ENCODE measurements at regions not wholly inside any gene's neighbourhood (a gene's known extent, or its start where the extent isn't known, plus 50 kb on each side); places are given as distances from the start of the nearest gene placed in this dataset.

DNA sequence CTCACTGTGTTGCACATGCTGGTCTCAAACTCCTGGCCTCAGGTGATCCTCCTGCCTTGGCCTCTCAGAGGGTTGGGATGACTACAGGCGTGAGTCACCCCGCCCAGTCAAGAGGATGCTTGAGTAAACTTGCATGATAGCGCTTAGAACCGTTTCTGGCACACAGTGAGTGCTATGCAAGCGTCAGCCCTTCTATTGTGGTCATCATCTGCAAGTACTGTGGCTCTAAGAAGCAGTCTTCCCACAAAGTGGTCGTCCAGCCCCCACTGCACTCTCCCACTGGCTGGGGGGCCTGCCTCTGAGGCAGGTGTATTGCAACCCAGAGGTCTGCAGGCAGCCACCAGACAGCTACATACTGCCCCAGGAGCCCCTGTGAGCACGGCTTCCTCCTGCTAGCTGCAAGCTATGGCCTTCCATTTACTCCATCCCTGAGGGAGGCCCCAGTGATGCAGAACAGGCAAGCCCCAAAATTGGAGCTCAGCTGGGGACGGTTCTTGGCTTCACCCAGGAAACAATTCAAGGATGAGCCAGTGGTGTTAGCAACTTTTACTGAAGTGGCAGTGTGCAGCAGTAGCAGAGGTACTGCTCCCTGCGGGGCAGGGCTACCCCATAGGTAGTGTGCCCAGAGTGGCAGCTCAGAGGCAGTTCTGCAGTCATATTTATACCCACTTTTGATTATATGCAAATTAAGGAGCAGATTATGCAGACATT is 95.4 kb downstream of the LSM3 start:
- DNase-seq, result no peak

DNA sequence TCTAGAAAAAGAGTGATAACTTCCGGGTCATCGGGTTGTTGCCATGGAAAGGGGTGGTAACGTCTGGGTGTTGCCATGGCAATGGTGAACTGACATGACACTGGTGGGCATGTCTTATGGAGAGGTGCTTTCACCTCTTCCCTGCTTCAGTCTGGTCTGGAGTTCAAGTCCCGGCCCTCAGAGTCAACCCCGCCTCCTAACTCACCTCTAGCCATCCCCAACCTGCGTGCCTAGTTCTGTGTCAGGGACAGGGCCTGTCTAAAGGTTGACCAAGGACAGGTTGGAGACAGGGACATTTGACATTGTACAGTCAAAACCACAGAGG is 96.0 kb downstream of the LSM3 start:
- DNase-seq, result no peak

DNA sequence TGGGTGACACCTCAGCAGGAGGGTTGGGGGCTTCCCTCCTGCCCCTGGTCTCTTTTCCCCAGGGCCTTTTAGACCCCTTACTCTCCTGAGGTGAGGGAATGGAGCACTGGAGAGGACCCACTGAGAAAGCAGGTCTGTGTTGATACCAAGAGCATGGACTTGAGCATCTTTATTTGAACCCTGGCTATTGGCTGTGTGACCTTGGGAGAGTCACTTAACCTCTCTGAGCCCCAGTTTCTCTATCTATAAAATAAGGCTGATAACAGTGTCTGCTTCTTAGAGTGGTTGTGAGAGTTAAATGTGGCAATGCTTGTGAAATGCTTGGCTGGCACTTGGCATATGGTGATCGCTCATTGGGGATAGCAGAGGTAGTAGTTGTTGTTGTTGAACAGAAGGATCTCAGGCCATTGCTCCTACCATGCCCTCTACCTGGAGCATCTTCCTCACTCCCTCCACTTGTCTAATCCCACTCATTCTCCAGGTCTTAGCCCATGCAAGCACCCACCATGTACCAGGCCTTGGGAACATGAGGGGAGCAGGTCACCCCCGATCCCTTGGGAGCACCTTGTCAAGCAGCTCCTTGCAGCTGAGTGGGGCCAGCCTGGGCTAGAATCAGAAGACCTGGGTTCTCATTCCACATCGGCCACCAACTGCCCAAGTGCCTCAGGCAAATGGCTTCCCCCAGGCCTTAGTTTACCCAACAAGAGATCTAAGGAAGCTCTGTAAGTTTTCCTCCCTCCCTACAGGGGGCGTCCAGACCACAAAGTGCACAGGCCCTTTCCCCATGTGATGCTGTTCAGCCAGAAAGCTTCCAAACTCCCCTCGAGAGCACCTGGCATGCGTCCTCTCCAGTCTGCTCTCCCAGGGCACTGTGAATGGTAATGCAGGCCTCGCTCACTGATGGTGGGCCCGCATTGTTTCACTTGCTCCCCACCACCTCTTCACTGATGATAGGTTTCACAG is 96.7 kb downstream of the LSM3 start:
- DNase-seq, result no peak

DNA sequence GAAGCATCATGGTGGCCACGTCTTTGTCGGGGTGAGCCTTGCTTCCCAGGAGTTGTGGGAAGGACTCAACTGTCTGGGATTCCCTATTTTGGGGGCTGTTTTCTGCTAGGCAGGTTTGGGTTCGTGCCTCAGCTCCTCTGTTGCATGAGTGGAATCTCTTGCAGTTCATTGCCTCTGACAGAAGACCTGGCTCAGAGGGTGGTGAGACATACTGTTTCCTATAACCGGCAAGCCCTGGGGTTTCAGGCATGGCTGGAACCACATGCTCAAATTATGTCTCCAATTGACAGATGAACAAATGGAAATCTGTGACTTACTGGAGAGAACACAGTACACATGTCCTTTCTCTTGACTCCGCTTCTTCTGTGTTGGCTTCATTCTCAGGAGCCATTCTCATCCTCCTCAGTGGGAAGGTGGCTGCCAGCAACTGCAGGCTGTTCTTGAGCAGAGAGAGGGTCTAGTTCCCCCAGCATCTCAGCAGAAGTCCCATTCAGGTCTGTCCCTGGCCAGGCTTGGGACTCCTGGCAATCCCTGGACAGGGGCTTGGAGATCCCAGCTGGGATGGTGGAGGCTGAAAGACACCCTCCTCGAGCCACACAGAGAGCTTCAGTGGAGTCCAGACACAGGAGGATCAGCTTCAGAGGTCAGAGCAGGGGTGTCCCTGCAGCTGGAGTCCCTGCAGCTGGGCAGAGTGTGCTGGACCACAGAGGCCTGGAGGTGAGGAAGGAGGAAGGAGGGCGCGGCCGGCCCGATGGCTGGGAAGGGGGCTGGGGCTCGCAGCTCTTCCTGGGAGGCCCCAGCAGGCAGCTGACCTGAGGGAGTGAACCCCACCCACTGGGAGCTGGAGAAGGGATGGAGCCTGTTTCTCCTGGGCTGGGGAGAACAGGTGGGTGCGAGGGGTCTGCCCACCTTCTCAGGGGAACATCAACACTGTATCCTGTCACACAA is 97.6 kb downstream of the LSM3 start:
- no peak for DNase-seq

DNA sequence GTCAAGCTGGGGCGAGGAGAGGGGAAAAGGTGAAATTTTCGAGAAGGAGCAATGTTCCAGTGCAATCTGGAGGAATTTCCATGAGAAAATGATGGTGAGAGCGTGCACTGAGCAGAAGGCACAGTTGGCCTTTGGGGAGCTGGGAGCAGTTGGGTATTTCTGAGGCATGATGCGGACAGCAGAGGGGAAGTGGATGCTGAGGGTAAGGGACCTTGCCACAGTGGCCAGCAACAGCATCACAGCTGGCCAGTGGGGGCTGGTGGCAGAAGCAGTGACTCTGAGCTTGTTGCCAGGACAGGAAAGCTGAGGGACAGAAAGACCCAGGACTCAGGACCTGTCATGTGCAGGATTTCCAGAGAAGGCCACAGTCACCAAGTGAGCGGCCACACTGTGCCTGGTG is 98.9 kb downstream of the LSM3 start:
- DNase-seq, result no peak

DNA sequence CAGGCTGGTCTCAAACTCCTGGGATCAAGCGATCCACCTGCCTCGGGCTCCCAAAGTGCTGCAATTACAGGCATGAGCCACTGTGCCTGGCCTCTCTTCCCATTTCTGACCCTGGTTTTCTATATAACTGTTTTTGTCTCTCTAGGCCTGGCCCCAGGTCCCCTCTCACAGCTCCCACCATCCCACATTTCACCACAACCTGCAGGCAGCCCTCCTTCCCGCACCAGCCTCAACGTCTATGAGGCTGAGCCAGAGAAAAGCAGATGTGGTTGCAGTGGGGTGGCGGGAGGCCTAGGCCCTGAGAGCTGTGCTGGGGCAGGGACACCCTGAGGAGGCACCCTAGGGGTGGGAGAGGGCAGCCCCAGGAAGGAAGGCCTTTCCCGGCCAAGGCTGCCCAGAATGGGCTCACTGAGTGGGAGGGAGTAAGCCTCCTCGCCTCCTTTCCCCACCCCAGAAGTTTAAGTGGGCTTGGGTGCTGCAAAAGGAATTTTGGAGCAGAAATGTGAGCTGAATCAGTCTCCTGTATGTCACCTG is 99.7 kb downstream of the LSM3 start:
- no peak for DNase-seq

DNA sequence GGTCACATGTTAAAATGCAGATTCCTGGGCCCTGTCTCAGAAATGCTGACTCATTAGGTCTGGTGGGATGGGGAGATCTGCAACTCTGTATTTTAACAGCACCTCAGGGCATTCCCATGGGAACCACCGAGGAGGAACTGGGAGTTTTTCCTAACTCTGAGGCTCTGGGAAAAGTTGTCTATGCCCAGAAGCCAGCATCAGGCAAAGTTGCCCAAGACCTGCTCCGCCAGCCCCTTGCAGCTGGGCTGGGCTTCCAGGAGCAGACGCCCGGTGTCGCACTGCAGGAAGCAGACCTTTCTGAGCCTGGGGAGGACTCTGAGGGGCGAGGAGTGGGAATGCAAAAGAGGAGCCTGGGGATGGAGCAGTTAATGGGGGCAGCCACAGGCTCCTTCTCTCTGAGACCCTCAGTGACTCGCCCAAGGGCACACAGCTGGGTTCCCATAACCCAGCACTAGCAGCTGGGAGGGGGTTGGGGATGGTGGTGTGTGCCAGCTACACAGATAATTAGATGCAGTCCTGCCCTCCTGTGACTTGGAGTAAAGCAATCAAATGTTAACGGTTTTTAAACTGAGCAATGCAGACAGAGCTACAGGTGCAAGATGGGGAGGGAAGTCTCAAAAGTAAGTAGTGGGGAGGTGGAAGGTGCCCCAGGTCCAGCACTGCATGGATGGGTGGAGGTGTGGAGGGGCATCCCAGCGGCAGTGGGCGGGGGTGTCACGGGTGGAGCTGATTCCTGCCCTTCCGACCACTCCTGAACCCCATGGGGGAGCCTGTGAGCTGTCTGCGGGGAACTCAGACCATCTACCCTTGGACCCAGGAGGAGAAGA is 100.4 kb downstream of the LSM3 start:
- DNase-seq, result no peak

DNA sequence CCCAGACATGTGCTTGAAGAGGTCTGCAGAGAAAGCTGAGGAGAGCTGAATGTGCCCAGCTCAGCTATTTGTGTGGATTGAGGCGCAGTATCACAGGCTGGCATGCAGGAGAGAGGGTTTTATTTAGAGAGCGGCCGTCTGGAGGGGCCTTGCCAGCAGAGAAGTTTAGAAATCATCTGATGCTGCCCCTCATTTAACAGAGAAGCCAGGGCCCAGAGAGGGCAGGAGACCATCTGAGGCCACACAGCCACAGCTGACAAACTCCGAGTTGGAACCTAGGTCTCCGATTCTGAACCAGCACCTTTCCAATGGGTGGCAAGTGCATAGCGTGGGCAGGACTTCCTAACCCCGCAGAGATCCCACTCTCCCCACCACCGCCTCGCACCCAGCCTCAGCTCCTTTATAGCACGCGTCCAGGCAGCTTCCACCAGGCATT is 101.0 kb downstream of the LSM3 start:
- DNase-seq, result no peak

DNA sequence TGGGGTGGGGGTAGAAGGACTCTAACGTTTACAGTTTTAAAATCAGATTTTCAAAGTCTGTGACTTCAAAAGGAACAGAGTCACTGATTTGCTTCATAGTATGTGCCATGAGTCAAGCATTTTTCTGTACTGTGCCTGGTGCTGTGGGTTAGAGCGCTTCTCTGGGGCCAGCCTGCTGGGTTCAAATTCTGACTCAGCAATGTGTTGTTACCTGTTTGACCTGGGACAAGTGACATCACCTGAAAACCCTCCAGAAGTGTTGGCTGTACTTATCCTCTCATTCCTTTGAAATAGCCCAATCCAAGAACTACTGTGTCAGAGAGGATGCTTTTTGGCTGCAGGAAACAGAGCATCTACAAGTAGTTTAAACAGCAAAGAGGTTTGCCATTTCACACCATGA is 101.7 kb downstream of the LSM3 start:
- no peak for DNase-seq

DNA sequence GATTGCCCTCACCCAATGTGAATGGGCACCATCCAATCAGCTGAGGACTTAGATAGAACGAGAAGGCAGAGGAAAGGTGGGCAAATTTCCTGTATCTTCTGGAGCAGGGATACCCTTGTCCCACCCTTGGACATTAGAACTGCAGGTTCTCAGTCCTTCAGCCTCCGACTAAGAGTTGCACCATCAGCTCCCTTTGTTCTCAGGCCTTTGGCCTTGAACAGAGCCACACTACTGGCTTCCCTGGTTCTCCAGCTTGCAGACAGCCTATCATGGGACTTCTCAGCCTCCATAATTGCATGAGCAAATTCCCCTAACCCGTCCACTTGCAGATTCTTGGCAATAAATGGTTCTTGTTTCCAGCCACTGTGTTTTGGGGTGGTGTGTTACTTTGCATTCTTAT is 102.4 kb downstream of the LSM3 start:
- no peak for DNase-seq

DNA sequence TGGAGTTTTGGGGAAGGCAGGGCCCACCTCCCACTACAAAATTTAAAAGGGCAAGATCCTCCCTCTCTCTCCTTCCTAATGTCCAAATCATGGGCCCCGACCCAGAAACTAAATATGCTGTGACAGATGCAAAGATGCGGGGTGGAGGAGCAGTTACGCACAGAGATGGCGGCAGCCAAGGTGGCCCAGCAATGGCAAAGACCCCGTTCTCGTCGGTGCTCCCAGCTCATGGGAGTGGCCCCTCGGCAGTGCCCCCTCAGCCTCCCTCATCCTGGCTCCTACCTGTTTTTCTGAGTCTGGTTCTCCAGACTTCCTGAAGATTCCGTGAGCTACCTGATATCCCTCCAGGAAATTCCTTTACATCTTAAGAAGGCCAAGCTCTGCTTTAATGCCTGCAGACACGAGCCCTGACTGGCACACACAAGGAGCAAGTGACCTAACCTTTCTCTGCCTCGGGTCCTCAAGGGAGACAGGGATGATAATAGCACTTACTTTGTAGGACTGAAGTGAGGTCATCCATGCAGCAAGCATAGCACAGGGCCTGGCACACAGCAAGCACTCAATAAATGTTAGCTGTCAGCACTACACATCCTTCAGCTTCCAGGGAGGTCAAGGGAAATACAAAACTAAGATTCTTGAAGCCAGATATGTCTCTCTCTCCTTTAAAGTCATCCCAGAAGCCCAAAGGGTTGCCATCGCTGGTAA is 103.5 kb downstream of the LSM3 start:
- DNase-seq, result no peak

DNA sequence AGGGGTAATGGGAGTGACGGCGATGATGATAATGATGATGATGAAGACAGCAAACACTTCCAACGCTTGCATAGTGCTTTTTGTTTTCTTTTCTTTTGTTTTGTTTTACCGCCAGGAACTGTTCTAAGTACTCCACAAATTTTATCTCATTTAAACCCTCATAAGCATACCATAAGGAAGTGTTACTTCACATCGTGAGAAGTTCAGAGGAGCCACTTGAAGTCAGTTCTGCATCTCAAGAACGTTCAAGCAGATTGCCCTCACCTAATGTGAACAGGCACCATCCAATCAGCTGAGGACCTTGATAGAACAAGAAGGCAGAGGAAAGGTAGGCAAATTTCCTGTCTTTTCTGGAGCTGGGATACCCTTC is 104.1 kb downstream of the LSM3 start:
- no peak for DNase-seq

DNA sequence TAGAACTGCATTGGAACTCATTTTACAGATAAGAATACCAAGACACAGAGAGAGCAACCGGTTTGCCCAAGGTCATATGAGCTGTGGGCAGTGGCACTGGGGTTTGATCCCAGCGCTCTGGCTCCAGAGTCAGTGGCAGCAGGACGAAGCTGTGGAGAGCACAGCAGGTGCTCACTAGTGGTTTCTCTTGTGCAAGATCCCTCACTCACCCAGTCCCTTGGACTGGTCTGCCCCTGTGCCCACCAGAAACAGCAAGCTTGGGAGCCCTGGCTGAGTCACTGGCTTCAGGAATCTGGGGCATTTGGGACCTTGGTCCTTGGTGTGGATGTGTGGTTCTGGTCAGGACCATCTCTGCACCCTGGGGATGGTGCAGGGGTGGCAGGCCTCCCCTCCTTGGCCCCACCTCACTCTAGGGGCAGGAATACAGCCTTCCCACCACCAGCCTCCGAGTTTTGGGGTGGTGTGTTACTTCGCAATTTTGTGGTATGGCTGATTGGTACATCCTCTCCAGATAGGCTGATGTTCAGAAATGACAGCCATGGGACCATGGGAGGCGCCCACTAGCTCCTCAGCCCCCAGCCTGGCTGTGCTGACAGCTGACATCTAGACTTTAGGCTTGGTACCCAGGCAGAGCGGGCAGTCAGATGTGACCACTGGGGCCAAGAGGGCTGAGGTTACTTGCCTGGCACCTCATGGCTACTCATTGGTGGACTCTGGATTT is 104.6 kb downstream of the LSM3 start:
- DNase-seq, result no peak

DNA sequence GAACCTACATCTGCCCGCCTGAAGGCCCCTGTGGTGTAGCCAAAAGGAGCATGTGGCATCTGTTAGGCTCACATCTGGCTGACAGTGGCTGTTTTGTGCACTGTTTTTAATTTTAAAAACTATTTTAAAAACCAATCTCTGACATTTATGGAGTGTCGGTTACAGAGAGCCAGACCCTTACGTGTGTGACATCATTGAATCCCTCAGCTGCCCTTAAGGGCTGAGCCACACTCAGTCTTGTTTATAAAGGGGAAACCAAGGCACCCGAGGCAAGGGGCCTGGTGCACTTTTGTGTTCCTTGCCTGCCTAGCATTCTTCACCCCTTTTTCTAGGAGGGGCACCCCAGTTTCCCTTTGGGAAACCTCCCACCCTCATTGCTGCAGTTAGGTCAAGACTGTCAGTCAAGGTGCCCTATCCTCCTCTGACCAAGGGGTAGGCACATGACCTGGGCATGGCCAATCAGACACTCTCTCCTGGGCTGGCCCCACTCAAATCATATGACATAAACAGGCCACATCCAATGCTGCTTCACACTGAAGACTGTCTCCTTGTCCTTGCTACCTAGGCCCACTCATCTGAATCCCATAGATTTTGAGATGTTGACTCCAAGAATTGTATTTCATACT is 105.3 kb downstream of the LSM3 start:
- no peak for DNase-seq

DNA sequence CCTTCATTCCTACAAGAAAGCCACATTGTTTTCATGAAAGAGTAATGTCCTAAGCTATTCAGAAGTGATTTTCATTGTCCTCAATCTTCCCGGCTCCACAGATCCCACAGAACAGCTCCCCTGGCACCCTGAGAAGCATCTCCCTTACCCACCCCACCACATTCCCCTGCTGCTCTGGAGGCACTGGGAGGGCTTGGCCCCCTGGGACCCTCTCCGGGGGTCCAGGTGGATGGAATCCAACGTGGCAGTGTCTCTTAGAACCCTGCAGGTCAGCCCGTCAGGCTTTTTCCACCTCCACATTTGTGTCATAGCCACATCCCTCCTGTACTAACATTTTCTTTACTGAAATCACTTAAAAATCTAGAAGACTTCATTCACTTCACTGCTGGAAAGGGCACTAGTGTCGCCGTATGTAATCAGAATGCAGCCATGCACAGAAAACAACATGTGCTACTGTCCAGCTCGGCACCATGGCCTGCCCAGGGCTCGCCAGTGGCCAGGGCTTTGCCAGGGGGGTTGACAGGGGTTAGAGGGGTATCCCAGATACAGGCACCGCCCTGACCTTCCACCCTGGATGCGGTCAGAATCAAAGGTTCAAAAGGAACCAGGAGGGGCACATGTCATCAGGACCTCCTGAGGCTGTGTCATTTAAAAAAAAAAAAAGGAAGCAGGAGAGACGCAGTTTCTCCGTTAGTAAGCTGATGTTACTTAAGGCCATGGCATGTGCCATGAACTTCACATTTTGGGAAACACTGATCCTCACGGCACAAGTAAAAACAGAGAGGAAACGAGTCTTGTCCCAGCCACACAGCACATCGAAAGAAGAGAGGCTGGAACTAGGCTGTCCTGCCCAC is 106.3 kb downstream of the LSM3 start:
- no peak for DNase-seq

DNA sequence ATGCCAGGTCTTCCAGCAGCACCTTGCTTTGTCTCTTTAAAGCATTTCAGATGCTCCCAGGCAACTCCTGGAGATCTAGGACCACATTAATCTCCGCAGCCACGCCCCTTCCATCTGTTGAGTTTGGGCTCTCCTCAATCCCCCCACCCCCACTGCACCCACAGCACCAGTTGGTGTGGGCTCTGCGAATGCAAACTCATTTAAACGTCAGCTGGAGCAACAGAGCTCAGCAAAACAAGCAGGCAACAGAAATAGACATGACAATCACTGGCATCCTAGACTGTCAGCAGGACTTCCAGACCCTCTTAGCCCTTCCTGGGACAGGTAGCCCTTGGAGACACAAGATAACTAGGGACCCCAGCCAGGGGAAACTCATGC is 106.9 kb downstream of the LSM3 start:
- DNase-seq, result no peak

DNA sequence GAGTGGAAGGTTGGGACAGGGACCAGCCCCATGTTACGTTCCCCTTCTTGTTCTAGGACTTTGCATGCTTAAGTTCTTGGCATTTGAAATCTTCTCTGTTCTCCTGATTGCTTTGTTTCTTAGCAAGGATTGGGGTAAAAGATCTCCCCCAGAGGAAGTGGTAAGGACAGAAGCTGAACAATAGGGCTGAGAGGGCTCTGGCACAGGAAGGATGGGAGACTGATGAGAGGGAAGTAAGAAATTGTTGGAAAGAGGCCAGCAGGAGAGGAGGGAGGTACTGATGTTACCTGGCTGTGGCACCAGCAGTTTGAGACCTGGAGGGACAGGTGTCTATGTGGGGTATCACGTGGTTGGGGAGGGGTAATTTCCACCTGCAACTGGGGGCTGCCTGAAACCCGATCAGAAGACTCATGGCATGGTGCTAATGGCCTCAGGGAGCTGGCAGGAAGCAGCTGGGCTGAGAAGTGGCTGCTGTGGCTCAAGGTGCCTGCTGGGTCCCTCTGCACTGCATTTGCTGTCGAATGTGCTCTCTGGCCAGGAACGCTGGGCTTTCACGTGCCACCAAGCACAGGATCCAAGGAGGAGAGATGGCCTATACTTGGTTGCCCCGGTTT is 108.4 kb downstream of the LSM3 start:
- DNase-seq, result no peak

DNA sequence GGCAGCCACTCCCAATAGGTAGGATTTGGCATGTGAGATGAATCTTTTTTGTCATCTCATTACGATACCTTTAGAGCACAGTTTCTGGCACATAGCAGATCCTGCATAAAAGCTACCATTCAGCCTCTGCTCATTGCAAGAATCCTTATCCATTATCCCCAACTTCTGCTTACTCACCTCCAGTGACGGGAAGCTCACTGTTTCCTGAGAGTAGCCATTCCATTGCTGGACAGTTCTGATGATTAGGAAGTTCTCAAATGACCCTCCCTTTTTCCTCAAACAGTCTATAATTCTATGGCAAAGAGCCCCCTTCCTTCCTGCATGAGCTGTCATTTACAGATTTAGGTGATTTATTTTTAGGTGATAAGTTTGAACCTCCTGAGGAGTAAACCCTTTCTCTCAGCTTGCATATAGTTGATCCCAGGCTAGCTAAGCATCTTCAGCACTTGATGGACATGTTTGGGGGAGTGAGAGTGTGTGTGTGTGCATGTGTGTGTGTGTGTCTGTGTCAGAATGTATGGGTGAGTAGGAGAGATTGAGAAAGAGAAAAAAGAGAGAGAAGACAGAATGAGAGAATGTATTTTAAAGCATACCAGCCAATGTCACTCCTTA is 109.7 kb downstream of the LSM3 start:
- no peak for DNase-seq

Data from amniotic stem cell (primary cell).